HG03196 (cell line): ENCODE measurements at regions not wholly inside any gene's neighbourhood (a gene's known extent, or its start where the extent isn't known, plus 50 kb on each side); places are given as distances from the start of the nearest gene placed in this dataset.

Source experiments
- ATAC-seq: cut with Tn5 transposase; IDR thresholded peaks from one replicate; pipeline ENCODE4 v1.9.1; 2021; ENCODE audit not compliant: unreplicated experiment

GRCh38 chr15:94535298-94536048 is 304.1 kb downstream of the MCTP2 start:
- no peak for ATAC-seq

GRCh38 chr15:94536549-94536948 is 305.2 kb downstream of the MCTP2 start:
- ATAC-seq: no peak

DNA sequence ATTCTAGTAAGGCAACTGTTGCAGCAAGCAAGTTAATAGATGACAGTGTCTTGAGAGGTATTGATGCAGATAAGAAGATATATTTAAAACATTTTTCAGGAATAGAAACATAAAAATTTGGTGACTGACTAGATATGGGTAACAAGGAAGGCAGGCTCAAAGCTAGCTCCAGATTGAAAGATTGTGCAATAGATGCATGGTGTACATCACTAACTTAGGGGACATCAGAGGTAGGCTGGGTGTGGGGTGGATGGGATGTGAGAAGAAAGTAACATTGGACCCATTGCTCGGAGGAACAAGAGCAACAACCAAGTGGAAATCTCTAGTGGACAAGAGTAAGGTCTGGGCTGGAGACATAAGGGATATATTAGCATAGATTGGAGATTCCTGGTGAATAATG is 306.9 kb downstream of the MCTP2 start:
- ATAC-seq: no peak

DNA sequence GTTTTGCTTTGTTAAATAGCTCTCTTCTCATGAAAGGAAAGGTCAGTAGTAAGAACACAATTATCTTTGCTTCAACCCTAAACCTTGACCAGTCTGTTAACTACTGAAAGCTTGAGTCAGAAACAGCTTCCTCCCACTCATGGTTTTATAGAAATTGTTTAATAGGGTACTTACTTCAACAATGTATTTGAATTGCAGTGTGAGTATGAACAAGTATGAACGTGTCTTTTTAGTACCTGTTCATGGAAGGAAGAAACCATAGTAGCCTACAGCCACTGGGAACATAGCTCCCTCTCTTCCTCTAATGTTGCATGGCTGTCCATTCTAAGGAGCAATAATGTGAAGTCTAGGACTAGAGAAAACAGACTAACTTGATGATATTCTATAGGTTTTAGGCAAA is 311.0 kb downstream of the MCTP2 start:
- ATAC-seq: no peak

DNA sequence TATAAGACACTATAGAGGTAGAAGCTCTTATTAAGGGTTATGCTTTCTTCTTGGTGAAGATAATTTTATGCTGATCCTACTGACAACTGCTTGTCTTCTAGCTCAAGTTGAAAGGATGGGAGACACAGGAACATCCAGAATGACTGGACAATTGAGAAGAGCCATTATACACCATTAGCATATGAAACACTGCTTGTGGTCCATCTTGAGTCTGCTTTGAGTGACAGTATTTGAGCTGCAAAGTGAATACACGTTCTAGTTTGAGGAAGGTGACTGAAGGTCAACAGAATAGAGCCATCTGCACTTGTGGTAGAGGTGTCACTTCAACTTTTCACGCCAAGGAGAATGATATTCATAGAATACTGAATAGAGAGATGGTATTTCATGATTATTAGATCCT is 315.4 kb downstream of the MCTP2 start:
- no peak for ATAC-seq

- no peak for ATAC-seq
These were observed 316.4 kb downstream of the MCTP2 start for GRCh38 chr15:94547711-94548110.

- ATAC-seq: no peak
These were observed 324.6 kb downstream of the MCTP2 start for GRCh38 chr15:94555841-94556519.

DNA sequence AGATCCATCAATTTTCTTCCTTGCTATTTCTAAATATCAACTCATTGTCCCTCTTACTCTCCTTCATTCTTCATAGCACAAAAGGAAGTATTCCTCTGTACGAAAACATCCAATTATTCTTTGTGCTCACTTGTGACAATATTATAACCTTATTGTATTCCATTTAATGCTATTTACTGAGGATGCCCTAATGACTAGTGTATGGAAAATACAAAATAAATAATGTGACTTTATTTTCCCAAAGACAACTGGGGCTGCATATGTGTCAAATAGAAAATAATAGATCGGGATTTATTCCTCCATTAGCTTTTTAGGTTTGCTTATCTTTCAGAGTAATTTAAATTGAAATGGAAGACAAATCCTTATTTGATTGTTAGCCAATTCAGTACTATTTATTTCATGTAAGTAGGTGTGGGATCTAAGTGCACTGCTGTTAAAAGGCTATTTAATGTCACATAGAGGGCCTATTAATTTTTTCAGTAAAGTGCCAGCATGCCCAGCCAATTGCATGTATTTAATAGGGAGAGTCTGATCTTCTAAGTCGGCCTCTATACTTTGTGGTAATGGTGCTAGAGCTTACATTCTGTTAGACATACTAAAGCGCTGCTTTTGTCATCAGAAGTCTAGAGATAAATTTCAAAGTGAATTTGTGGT is 329.8 kb downstream of the MCTP2 start:
- ATAC-seq: no peak

DNA sequence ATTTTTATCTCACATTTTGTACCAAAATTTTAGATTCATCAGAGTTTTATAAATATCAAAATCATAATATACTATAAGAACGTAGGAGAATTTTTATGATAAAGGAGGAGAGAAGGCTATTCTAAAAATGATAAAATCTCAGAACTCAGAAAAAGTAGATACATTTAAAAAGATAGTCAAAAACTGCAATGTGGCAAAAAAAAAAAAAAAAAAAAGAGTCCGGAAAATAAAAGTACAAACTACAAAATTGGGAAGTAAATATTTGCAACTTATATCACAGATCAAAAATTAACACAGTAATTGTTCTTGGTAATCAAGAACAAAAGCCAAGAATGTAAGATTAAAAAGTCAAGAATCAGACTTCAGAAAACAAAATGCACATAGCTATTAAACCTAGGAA is 332.1 kb downstream of the MCTP2 start:
- no peak for ATAC-seq

- ATAC-seq: no peak
These were observed 345.6 kb downstream of the MCTP2 start for GRCh38 chr15:94576889-94577533.

DNA sequence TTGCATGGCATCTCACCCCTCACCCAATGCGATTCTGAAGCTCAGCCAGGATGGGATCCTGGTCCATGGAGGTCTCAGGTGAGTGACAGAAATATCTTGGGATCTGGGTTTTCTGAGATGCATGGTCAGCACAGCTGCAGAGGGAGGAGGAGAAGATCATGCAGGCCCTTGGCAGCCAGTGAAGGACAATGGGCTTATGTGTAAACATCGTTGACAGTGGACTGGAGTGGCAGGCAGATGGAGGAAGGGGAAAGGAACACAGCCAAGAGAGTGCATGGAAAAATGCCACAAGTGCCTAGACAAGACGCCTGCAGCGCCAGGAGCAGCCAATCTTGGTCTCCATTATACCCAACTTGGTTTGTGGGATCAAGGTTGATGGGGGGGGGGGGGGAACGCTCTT is 347.9 kb downstream of the MCTP2 start:
- ATAC-seq: no peak

DNA sequence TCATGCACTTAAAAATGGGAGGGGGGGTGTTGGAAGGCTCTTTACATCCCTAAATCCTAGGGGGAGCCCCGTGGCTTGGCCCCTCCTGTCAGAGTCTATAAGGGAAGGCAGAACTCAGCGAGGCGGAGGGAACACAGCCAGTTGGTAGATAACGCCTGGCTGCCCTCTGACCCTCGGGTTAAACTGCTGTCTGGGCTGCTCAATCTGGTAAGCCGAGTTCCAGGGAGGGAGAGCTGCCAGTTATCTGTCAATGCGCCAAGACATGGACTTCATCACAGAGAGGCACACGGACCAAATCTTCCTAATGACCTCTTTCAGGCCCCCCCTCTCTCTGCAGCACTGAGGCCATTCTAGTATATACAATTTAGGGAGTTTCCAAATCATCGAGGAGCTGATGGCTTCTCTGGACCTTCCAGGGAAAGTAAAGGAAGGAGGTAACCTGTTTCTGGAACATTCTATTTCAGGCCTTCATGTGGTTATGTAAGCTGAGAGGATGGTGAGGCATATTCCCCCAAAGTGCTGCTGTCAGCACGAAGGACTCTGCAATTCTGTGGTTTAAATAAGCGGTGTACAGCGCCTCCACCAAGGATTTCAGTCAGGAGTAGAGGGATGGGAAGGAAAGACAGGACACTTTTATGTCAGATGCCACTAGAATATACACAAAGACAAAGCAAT is 349.0 kb downstream of the MCTP2 start:
- ATAC-seq: no peak

DNA sequence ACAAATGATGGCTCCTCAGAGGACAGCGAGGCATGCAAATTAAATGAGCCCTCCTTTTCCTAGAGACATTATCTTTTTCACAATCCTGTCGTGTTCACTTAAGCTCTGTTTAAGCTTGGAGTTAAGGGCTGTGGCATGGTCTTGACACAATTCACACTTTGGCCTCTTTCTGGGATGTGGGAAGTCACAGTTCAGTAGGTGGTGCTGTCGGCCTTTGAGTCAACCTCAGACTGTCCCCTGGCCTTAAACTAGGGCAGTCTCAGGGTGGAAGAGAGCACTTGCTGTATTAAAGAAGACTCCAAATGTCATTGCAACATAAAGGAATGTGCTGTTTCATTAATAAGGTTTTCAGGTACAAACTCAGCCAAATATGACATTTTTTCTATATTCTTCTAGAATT is 351.0 kb downstream of the MCTP2 start:
- no peak for ATAC-seq

GRCh38 chr15:94584833-94585244 is 353.5 kb downstream of the MCTP2 start:
- peak; percentile 88 for ATAC-seq

- ATAC-seq: peak; percentile 50
These were observed 354.7 kb downstream of the MCTP2 start for GRCh38 chr15:94586099-94586498.

DNA sequence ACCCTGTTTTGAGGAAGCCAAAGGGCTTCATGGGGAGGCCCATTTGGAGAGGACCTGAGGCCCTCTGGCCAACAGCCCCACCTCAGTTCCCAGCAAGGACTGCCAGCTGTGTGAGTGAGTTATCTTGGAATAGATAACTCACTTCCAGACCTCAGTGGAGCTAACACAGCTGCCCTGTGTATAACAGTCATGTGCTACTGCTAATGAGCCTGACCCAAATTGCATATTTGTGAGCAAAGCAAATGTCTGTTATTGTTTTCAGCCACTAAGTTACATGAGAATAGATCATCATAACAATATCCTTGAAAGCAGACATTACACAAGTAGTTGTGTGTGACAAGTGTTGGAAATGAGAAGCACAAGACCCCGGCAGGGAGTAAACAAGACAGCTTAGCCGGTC is 355.8 kb downstream of the MCTP2 start:
- ATAC-seq: no peak

DNA sequence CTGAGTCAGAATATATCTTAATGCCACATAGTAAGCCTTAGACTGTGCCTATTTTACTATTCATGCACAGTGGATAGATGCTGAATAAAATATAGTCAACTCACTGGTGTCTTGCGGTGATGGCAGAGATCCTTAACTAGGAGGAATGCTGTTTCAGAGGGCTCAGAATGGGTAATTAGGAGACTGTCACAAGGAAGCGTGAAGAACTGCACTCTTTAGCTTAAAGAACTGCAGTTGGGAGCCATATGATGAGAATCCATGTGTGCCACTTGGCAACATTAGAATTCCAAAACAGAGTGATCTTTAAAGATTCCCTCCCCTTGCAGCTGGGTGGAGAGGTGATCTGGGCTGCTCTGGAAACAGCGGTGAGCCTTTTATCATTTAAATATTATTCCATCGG is 357.6 kb downstream of the MCTP2 start:
- no peak for ATAC-seq

DNA sequence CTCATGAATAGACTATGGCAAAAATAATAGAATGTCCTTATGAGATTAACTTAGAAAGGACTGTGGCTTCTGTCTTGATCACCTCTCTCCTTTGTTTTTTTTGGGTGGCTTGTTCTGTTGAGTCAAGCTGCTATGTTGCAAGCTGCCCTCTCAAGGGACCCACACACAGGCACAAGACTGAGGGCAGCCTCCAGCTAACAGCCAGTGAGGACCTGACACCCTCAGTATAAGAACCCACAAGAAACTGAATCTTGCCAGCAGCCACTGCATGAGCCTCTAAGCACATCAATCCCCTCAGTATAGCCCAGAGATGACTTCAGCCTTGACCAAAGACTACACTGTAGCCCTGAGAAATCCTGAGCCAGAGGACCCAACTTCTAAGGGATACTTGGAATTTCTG is 361.1 kb downstream of the MCTP2 start:
- ATAC-seq: no peak

DNA sequence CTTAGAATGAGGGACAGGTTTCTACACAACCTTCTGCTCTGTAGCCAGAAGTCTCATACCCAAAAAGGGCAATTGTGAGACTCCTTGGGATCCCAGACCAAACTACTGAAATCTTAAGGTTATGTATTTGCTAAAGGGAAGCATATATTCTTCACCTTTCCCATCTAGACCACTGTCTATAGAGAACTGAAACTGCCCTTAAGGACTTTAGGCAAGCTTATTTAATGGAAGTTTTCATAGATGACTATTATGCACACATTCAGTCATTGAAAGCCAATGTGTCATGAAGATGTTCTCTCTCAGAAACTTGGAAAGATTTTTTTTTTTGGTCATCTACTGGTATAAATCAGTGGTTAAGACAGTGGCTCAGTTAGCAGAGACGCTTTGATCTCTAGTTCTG is 365.3 kb downstream of the MCTP2 start:
- ATAC-seq: no peak

- ATAC-seq: no peak
These were observed 369.1 kb downstream of the MCTP2 start for GRCh38 chr15:94600505-94600904.
